ENCODE measurements at regions not wholly inside any gene's neighbourhood (a gene's known extent, or its start where the extent isn't known, plus 50 kb on each side); places are given as distances from the start of the nearest gene placed in this dataset.

GRCh38 chrX:13266641-13267345 lies 53.1 kb downstream of the ATXN3L start:
- DNase-seq (ENCODE audit: low read depth in 2 of 2), result no peak

GRCh38 chrX:13265549-13266132 lies 54.2 kb downstream of the ATXN3L start:
- no peak for DNase-seq (ENCODE audit: low read depth in 2 of 2)

- DNase-seq (ENCODE audit: low read depth in 2 of 2), result no peak
Measured at GRCh38 chrX:13265111-13265510, 54.7 kb downstream of the ATXN3L start.

DNA sequence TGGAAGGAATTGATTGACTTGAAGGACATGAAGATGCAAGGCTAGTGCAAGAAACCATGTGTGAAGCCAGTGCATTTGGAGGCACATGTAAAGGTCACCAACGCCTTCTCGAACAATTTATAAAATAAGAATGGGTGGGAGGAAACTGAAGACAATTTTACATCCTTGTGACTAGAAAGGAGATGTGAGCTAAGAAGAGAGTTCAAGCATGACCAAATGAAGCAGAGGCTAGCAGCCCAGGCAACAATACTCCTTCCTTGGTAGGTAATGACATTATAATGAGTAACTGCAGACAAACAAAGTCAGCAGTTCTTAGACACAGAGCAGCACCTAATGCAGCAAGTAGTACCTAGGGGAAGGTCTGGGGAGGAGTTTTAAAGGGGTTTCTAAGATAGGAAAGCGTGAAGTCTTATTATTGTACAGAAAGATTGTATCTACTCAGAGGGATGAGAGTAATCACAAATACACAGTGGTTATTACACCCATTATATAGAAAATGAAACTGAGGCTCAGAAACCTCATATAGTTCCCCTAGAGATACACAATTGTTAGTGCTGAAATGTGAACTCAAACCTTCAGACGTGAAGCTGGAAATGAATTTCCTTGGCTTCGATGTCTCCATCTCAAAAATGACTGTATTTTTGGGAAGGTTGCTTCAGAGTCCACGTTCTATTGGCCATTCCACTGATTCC lies 56.1 kb downstream of the ATXN3L start:
- DNase-seq (ENCODE audit: low read depth in 2 of 2), result no peak

DNA sequence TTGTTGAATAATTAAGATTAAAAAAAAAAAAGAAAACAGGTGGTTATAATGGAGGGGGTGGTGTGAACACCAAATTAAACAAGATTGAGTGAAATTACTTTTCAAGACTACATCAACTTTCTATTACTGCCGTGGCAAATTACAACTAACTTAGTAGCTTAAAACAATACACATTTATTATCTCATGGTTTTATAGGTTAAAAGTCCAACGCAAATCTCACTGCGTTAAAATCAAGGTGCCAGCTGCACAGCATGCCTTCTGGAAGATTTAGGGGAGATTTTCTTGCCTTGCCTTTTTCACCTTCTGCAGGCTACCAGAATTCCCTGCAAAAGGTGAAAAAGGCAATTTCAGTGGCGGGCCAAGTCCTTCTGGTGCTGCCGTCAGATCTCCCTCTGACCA lies 58.5 kb downstream of the ATXN3L start:
- DNase-seq (ENCODE audit: low read depth in 2 of 2), result no peak

- no peak for DNase-seq (ENCODE audit: low read depth in 2 of 2)
Measured at GRCh38 chrX:13260598-13260997, 59.3 kb downstream of the ATXN3L start.

DNA sequence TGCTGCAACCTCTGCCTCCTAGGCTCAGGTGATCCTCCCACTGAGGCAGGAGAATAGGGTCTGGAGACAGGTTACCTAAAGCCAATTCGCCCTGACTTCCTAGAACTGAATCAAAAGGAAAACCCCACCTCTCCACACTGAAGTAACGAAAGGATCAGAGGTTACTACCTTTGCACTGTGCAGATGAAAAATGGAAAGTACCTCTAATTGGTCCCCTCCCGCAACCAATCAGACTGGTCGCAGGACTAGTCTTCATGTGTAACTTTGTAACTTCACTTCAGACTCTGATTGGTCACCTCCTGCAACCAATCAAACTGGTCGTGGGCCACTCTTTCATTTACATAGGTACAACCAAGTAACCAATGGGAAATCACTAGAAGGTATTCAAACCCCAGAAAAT lies 61.1 kb downstream of the ATXN3L start:
- no peak for DNase-seq (ENCODE audit: low read depth in 2 of 2)

DNA sequence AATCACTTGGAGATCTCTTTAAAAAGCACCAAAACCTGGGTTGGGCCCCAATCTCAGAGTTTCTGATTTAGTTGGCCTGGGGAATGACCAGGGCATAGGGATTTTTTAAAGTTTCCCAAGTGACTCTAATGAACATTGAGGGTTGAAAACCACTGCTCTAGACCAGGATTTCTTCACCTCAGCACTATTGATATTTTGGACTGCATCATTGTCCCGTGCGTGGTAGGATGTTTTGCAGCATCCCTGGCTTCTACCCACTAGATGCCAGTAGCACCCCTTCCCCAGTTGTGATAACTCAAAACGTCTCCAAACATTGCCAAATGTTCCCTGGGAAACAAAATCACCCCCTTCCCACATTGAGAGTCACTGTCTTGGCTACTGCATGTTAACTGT lies 61.8 kb downstream of the ATXN3L start:
- no peak for DNase-seq (ENCODE audit: low read depth in 2 of 2)

GRCh38 chrX:13257223-13258051 lies 62.4 kb downstream of the ATXN3L start:
- DNase-seq (ENCODE audit: low read depth in 2 of 2), result no peak

DNA sequence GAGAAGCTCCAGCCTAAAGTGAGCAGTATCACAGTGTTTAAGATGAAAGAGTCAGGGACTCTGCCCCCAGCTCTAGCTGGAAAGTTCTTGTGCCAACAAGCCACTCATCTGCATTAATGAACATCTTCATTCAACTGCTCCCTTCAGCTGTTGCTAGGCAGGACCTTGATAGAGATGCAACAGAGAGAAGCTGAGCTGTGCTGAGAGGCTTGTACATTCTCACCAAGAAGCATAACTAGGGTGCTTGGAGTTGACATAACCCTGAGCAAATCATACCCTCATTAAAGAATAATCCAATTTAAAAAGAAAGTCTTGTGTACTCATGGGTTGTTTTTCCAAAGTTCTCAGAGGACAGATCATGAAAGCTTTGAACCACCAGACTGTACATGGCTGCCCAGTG lies 63.2 kb downstream of the ATXN3L start:
- DNase-seq (ENCODE audit: low read depth in 2 of 2), result no peak

DNA sequence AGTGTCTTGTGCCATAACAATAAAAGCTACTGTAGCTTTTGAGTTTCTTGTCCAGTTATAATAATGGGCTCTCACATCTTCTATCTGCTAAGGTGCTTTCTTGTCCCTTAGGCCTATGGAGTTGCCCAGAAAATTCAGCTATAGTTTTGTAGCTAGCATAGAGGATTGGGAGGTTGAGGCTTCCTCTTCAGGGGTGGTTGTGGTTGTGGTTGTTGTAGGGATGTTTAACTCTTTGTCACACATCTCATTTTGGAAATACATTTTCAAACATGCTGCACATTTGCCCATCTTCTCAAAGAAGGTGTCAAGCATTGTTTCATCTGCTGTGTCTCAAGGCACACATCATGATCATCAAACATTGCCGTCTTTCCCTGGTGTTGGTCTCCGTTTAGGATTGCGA lies 65.0 kb downstream of the ATXN3L start:
- no peak for DNase-seq (ENCODE audit: low read depth in 2 of 2)

GRCh38 chrX:13254076-13254785 lies 65.6 kb downstream of the ATXN3L start:
- DNase-seq (ENCODE audit: low read depth in 2 of 2), result no peak

GRCh38 chrX:13253223-13253622 lies 66.6 kb downstream of the ATXN3L start:
- no peak for DNase-seq (ENCODE audit: low read depth in 2 of 2)

DNA sequence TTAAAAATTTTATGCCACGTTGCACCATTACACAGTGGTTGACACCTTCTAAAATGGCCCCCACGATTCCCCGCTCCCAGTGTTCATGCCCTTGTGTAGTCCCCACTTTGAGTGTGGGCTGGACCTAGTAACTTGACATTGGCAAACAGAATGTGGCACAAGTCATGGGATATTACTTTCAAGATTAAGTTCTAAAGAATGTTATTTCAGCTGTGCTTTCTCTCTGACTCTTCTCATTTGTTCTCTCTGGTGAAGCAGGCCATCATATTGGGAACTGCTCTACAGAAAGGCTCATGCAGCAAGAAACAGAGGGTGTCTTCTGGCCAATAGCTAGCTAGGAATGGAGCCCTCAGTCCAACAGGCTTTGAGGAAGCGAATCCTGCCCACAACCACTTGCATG lies 67.1 kb downstream of the ATXN3L start:
- no peak for DNase-seq (ENCODE audit: low read depth in 2 of 2)

GRCh38 chrX:13250826-13251580 lies 68.8 kb downstream of the ATXN3L start:
- DNase-seq (ENCODE audit: low read depth in 2 of 2), result no peak

GRCh38 chrX:13248867-13249486 lies 70.9 kb downstream of the ATXN3L start:
- DNase-seq (ENCODE audit: low read depth in 2 of 2), result no peak

- no peak for DNase-seq (ENCODE audit: low read depth in 2 of 2)
Measured at GRCh38 chrX:13239272-13239671, 80.6 kb downstream of the ATXN3L start.

DNA sequence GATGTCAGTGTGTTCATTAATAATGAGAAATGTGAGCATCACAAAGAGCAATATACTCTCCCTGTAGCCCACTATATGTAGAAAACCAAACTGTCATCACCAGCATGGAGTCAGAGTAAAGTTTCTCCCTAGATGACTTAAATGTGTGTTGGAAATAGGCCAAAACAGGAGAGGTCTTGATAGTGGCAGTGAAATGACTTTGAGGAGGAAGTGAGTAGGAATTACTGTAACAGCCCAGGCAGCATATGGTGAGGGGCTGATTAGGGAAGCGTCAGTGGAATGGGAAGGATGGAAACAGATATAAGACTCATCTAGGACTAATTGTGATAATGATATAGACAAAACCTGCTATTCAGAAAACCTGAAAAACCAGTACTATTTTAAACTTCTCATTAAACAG lies 83.9 kb downstream of the ATXN3L start:
- no peak for DNase-seq (ENCODE audit: low read depth in 2 of 2)

DNA sequence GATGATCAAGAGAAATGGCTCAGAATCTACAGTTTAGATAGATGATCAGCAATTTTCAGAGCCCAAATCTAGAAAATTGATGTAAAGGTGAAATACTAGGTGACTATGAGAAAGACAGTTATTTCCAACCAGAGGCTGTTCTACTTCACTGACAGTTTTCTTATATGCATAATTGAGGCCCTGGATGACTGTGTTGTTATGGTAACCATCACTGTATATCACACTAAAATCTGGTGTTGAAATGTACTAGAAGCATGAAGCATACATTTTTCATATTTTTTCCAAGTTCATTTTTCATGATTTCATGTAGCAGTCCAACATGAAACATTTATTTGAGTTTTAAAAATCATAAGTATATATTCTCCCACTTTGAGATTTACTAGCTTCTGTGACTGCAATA lies 87.4 kb downstream of the ATXN3L start:
- no peak for DNase-seq (ENCODE audit: low read depth in 2 of 2)

GRCh38 chrX:13226214-13226613 lies 93.6 kb downstream of the ATXN3L start:
- no peak for DNase-seq (ENCODE audit: low read depth in 2 of 2)
